Hepatocyte (in vitro differentiated cells): ENCODE measurements at regions not wholly inside any gene's neighbourhood (a gene's known extent, or its start where the extent isn't known, plus 50 kb on each side); places are given as distances from the start of the nearest gene placed in this dataset.

ENCODE experiments used
- DNase-seq: peaks from one replicate; pipeline ENCODE4 v3.0.0-alpha.2; 2016; ENCODE audit warnings: low spot score
- H2AFZ ChIP-seq: fragments of 200-600 bp; sonication (generic); 2 replicates; pipeline ENCODE4 v1.6.0; 2016; ENCODE audit warnings: antibody characterized with exemption, mild to moderate bottlenecking
- H3K27ac ChIP-seq: fragments of 200-600 bp; sonication (generic); 2 replicates; pipeline ENCODE4 v1.5.1; 2016; ENCODE audit warnings: mild to moderate bottlenecking
- H3K27me3 ChIP-seq: fragments of 200-600 bp; sonication (generic); 2 replicates; pipeline ENCODE4 v1.6.1; 2016
- H3K36me3 ChIP-seq: fragments of 200-600 bp; sonication (generic); replicated peaks from 2 replicates; pipeline ENCODE4 v1.5.1; 2016; ENCODE audit warnings: low read depth; ENCODE audit not compliant: insufficient read depth
- H3K4me1 ChIP-seq: fragments of 200-600 bp; sonication (generic); 2 replicates; pipeline ENCODE4 v1.5.1; 2016; ENCODE audit warnings: mild to moderate bottlenecking, moderate library complexity; ENCODE audit not compliant: insufficient read depth
- H3K4me2 ChIP-seq: fragments of 200-600 bp; sonication (generic); 2 replicates; pipeline ENCODE4 v1.6.0; 2016
- H3K4me3 ChIP-seq: fragments of 200-600 bp; sonication (generic); 2 replicates; pipeline ENCODE4 v1.5.1; 2016; ENCODE audit warnings: mild to moderate bottlenecking
- H3K79me2 ChIP-seq: fragments of 200-600 bp; sonication (generic); 2 replicates; pipeline ENCODE4 v1.6.0; 2017; ENCODE audit warnings: mild to moderate bottlenecking
- H3K9me2 ChIP-seq: fragments of 200-600 bp; sonication (generic); replicated peaks from 2 replicates; pipeline ENCODE4 v1.6.0; 2017; ENCODE audit warnings: mild to moderate bottlenecking; ENCODE audit not compliant: insufficient read depth
- H3K9me3 ChIP-seq: fragments of 200-600 bp; sonication (generic); 2 replicates; pipeline ENCODE4 v1.5.1; 2016; ENCODE audit warnings: low read depth, mild to moderate bottlenecking
- H4K20me1 ChIP-seq: fragments of 200-600 bp; sonication (generic); 2 replicates; pipeline ENCODE4 v1.6.0; 2016; ENCODE audit warnings: mild to moderate bottlenecking; ENCODE audit not compliant: insufficient read depth, poor library complexity, severe bottlenecking
- CTCF ChIP-seq: fragments of 200-600 bp; sonication (generic); IDR thresholded peaks from 2 replicates; pipeline ENCODE4 v1.5.1; 2016; ENCODE audit warnings: antibody characterized with exemption, mild to moderate bottlenecking; ENCODE audit not compliant: poor library complexity
- EZH2 ChIP-seq: fragments of 200-600 bp; sonication (generic); IDR thresholded peaks from 2 replicates; pipeline ENCODE4 v1.6.1; 2016; ENCODE audit warnings: antibody characterized with exemption, mild to moderate bottlenecking, borderline replicate concordance
- EZH2phosphoT487 ChIP-seq: fragments of 200-600 bp; sonication (generic); IDR thresholded peaks from one replicate; pipeline ENCODE4 v1.6.1; 2018; ENCODE audit warnings: antibody characterized with exemption, mild to moderate bottlenecking, low read depth, moderate library complexity; ENCODE audit not compliant: unreplicated experiment, severe bottlenecking
- WGBS: methylation state at CpG from one replicate; pipeline ENCODE4 v1.1.6; 2016; ENCODE audit warnings: low lambda C conversion rate; ENCODE audit errors: missing lambda C conversion rate; 5-methylcytosine and 5-hydroxymethylcytosine counted together

DNA sequence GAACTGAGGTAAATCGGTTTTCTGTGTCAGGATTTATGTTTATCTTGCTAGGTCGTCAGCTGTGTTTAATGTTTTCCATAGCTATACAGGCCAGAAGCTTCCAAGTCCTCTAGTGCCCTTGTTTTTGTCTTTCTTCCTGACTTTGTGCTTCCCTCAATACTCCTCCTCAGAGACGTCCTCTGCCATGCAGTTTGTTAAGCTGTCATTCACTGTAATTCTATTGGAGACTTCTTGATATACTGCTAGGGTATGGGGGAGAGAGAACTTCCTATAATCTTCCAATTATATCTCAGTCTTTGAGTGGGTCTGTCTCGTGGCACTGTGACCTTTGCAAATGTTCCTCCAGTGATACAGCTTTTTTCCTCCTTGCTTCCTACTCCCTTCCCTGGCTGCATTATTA lies 327.3 kb upstream of the ANO5 start:
- Histone ChIP-seq H3K4me3 (no peak overlapping the region), H3K4me1 (no peaks in the 10 kb centered on the region), H4K20me1 (no peaks in the 10 kb centered on the region), H3K36me3 (no peaks in the 10 kb centered on the region), H3K9me3 (no peaks in the 10 kb centered on the region), H2AFZ (no peak overlapping the region), H3K9me2 (no peaks in the 10 kb centered on the region), H3K79me2 (no peaks in the 10 kb centered on the region), H3K27me3 (no peaks in the 10 kb centered on the region), H3K27ac (no peak overlapping the region), H3K4me2 (no peak overlapping the region)
- 36% methylated on average over 4 of the region's 4 CpGs for WGBS
- no peak for DNase-seq
- no peak for TF ChIP-seq CTCF
- no peak for TF ChIP-seq EZH2
- no peak for TF ChIP-seq EZH2phosphoT487

DNA sequence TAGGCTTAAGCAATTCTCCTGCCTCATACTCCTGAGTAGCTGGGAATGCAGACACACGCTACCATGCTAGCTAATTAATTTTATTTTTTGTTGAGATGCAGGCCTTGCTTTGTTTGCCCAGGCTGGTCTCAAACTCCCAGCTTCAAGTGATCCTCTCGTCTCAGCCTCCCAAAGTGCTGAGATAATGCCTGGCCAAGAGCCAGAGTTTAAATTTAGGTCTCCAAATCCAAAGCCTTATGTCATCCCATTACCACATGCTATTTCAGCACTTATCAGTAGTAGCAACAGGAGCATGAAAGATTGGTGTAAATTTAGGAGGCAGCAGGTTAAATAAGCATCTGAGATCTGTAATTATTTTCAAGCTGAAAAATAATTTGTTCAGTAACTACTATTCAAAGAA lies 326.1 kb upstream of the ANO5 start:
- Histone ChIP-seq H3K4me2 (no peak overlapping the region), H3K4me3 (no peak overlapping the region), H3K36me3 (no peaks in the 10 kb centered on the region), H3K79me2 (no peaks in the 10 kb centered on the region), H4K20me1 (no peaks in the 10 kb centered on the region), H3K4me1 (no peaks in the 10 kb centered on the region), H3K27me3 (no peaks in the 10 kb centered on the region), H3K9me3 (no peaks in the 10 kb centered on the region), H3K27ac (no peak overlapping the region), H2AFZ (no peak overlapping the region), H3K9me2 (no peaks in the 10 kb centered on the region)
- TF ChIP-seq CTCF (no peak), EZH2phosphoT487 (no peak), EZH2 (no peak)
- DNase-seq: no peak
- 78% methylated on average over 2 of the region's 2 CpGs for WGBS

DNA sequence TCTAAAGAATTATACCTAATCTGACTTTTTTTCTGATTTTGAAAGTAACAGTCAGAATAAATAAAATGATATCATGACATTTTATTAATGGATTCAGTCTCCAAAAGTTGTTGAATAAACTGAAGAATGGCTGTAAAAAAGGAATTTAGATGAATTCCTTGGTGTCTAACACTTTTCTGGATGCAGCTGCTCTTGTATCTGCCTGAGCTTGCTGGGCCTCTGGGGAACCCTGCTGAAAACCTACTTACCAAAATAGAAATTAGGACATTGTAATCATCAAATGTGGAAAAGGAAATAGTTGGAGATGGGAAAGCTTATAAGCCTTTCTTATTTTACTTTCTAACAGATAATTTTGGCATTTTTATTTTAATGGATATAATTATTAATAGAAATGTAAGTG lies 315.7 kb upstream of the ANO5 start:
- H3K79me2 ChIP-seq: no peaks in the 10 kb centered on the region
- no peaks in the 10 kb centered on the region for H3K9me3 ChIP-seq
- H3K9me2 ChIP-seq: no peaks in the 10 kb centered on the region
- no peaks in the 10 kb centered on the region for H3K36me3 ChIP-seq
- no peak overlapping the region for H3K4me3 ChIP-seq
- no peaks in the 10 kb centered on the region for H3K27me3 ChIP-seq
- no peak overlapping the region for H3K27ac ChIP-seq
- no peak overlapping the region for H3K4me2 ChIP-seq
- DNase-seq: no peak
- H3K4me1 ChIP-seq: no peaks in the 10 kb centered on the region
- H2AFZ ChIP-seq: no peak overlapping the region
- TF ChIP-seq EZH2: no peak
- TF ChIP-seq EZH2phosphoT487: no peak
- no peak for TF ChIP-seq CTCF
- no peaks in the 10 kb centered on the region for H4K20me1 ChIP-seq

- H3K9me3 ChIP-seq: no peaks in the 10 kb centered on the region
- no peaks in the 10 kb centered on the region for H3K9me2 ChIP-seq
- no peak overlapping the region for H3K27ac ChIP-seq
- no peaks in the 10 kb centered on the region for H3K27me3 ChIP-seq
- H3K36me3 ChIP-seq: no peaks in the 10 kb centered on the region
- no peaks in the 10 kb centered on the region for H3K4me1 ChIP-seq
- WGBS: 92% methylated on average over 3 of the region's 3 CpGs
- H3K4me3 ChIP-seq: no peak overlapping the region
- no peaks in the 10 kb centered on the region for H3K79me2 ChIP-seq
- no peak overlapping the region for H3K4me2 ChIP-seq
- no peaks in the 10 kb centered on the region for H4K20me1 ChIP-seq
- TF ChIP-seq CTCF: no peak
- no peak for TF ChIP-seq EZH2phosphoT487
- no peak for TF ChIP-seq EZH2
- no peak for DNase-seq
- H2AFZ ChIP-seq: no peak overlapping the region
Measured at GRCh38 chr11:21883354-21883753, 309.5 kb upstream of the ANO5 start.
